ENCODE measurements at regions not wholly inside any gene's neighbourhood (a gene's known extent, or its start where the extent isn't known, plus 50 kb on each side); places are given as distances from the start of the nearest gene placed in this dataset.

DNA sequence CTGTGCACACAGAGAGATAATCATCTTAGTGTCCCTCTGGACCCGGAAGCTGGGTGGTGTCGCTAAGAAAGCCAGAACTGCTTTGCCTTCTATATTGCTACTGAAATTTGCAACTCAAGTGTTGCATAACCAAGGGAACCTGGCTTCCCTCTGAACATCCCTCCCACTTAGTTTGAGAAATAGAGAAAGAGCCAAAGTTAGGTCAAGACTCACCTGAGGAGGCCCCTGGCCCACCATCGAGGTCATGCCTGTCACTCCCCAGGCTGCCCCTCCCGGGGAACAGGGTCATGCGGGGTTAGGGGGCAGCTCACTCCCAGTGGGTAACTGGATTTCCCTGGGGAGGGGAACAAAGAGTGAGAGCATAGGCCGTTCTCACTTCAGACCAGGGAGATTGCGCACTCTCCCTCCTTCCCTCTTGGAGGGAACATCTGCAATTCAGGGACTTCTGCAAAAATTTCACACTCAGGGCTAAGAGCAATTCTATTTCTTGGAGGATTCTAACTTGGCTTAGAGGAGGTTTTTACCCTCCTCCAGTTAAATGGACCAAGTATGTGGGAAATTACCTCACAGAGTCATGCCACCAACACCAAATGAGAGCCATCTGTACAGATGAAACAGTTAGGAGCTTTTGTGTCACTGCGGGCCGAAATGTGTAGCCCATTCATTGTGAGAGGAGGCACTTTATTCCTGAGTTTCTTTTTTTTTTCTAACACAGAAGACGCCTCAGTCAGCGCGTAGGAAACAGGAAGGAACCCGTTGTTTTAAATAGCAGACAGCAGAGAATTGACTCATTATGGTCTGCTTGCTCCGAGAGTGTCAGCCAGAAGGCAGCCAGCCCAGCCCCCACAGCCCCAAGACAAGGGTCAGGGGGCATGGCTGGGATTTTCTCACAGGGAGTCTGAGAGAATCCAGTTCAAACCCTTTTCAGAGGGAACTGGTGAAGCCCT, 221.3 kb downstream of the ARHGAP12 start:
- in situ Hi-C loops (cut with MboI) (no loop called here), intact Hi-C loops (cut with micrococcal nuclease) (no loop called here)
- no peak overlapping the region for H2AFZ ChIP-seq (ENCODE audit: low read depth, low read length)
- no peaks in the 10 kb centered on the region for H3K9me3 ChIP-seq (replicated peaks; ENCODE audit: control insufficient read depth, insufficient read depth, low read depth, low read length)
- FAIRE-seq (no peak), DNase-seq (ENCODE audit: extremely low read depth in 1 of 4, low spot score in 3 of 4) (no peak), ATAC-seq (no peak)
- H3K4me2 ChIP-seq (ENCODE audit: insufficient read depth, low read length), result no peak overlapping the region
- POLR2A ChIA-PET, result no interaction called here
- H3K27me3 ChIP-seq (ENCODE audit: control insufficient read depth in 2 of 2, insufficient read depth in 2 of 2, low read length in 2 of 2), result no peaks in the 10 kb centered on the region
- no peaks in the 10 kb centered on the region for H3K9me1 ChIP-seq (ENCODE audit: control insufficient read depth, insufficient read depth, low read length)
- H3K36me3 ChIP-seq (ENCODE audit: control insufficient read depth, insufficient read depth, low read length), result no peaks in the 10 kb centered on the region
- 8% methylated on average over 14 of the region's 14 CpGs for WGBS (ENCODE audit: insufficient coverage, low coverage, missing lambda C conversion rate)
- H3K4me1 ChIP-seq (replicated peaks in 1 of 2; ENCODE audit: control insufficient read depth in 2 of 2, insufficient read depth in 2 of 2, low read length in 2 of 2), result no peaks in the 10 kb centered on the region
- no peak overlapping the region for H3K9ac ChIP-seq (ENCODE audit: insufficient read depth in 1 of 2, low read depth in 2 of 2, low read length in 2 of 2)
- no peak overlapping the region for H3K4me3 ChIP-seq
- no peaks in the 10 kb centered on the region for H4K20me1 ChIP-seq (replicated peaks; ENCODE audit: control insufficient read depth, insufficient read depth, low read length)
- no peak for TF ChIP-seq KDM1A (IDR thresholded peaks at IDR 0.05)
- TF ChIP-seq CEBPB (tag; IDR thresholded peaks at IDR 0.05), result 0 out of 2 replicates have a peak, but pooled peaks have one; percentile 14
- CTCF ChIA-PET (ENCODE audit: low intra/inter-chr PET ratio), result no interaction called here
- H3K79me2 ChIP-seq (ENCODE audit: control insufficient read depth, insufficient read depth, low read length), result no peaks in the 10 kb centered on the region
- BruUV-seq (replicated peaks), result no TSS peak
- H3K27ac ChIP-seq (ENCODE audit: extremely low read depth, low read depth, low read length), result no peak overlapping the region

DNA sequence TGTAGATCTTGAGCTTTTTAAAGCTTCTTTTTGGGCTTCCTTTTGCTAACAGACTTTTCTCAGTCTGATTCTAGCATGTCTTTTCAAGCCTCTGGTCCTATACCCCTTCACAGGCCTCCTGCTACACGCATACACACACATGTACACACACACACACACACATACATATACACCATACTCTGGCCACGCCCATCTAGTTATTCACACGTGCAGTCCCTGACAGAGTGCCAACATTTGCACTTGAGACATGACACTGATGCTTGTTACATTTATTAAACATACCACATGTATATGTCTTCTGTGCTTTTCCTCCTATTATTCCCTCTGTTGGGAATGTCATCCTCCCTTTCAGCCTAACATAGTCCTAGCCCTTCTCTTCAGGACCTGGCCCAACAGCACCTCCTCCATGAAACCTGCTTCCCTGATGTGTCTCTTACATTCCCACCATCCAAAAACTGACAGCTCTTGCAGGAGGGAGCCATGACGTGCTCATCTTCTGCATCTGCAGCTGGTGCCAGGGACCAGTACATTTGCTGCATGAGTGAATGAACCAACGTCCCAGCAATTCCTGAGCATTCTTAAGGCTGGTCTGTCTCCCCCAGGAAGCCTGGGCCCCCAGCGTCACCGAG, 222.1 kb downstream of the ARHGAP12 start:
- intact Hi-C loops (cut with micrococcal nuclease), result no loop called here
- H3K36me3 ChIP-seq (ENCODE audit: control insufficient read depth, insufficient read depth, low read length), result no peaks in the 10 kb centered on the region
- no peak for FAIRE-seq
- in situ Hi-C loops (cut with MboI), result no loop called here
- no peaks in the 10 kb centered on the region for H4K20me1 ChIP-seq (replicated peaks; ENCODE audit: control insufficient read depth, insufficient read depth, low read length)
- no peak overlapping the region for H2AFZ ChIP-seq (ENCODE audit: low read depth, low read length)
- no peaks in the 10 kb centered on the region for H3K79me2 ChIP-seq (ENCODE audit: control insufficient read depth, insufficient read depth, low read length)
- no peaks in the 10 kb centered on the region for H3K9me3 ChIP-seq (replicated peaks; ENCODE audit: control insufficient read depth, insufficient read depth, low read depth, low read length)
- no TSS peak for BruUV-seq (replicated peaks)
- no peak overlapping the region for H3K27ac ChIP-seq (ENCODE audit: extremely low read depth, low read depth, low read length)
- WGBS (ENCODE audit: insufficient coverage, low coverage, missing lambda C conversion rate), result 0% methylated on average over 7 of the region's 7 CpGs
- no peaks in the 10 kb centered on the region for H3K4me1 ChIP-seq (replicated peaks in 1 of 2; ENCODE audit: control insufficient read depth in 2 of 2, insufficient read depth in 2 of 2, low read length in 2 of 2)
- H3K9me1 ChIP-seq (ENCODE audit: control insufficient read depth, insufficient read depth, low read length), result no peaks in the 10 kb centered on the region
- no peak overlapping the region for H3K4me2 ChIP-seq (ENCODE audit: insufficient read depth, low read length)
- POLR2A ChIA-PET, result no interaction called here
- CTCF ChIA-PET (ENCODE audit: low intra/inter-chr PET ratio), result no interaction called here
- H3K4me3 ChIP-seq, result no peak overlapping the region
- DNase-seq (ENCODE audit: extremely low read depth in 1 of 4, low spot score in 3 of 4), result no peak
- ATAC-seq, result no peak
- no peak overlapping the region for H3K9ac ChIP-seq (ENCODE audit: insufficient read depth in 1 of 2, low read depth in 2 of 2, low read length in 2 of 2)
- H3K27me3 ChIP-seq (ENCODE audit: control insufficient read depth in 2 of 2, insufficient read depth in 2 of 2, low read length in 2 of 2), result no peaks in the 10 kb centered on the region; a peak in 1 of 5 replicates
- TF ChIP-seq SRSF9 (IDR thresholded peaks at IDR 0.05; ENCODE audit: borderline replicate concordance, low read depth, low read length) (no peak), CEBPB (tag; IDR thresholded peaks at IDR 0.05) (no peak), BMI1 (IDR thresholded peaks at IDR 0.05; ENCODE audit: low read length) (no peak)
- TF ChIP-seq, protein P1, sequence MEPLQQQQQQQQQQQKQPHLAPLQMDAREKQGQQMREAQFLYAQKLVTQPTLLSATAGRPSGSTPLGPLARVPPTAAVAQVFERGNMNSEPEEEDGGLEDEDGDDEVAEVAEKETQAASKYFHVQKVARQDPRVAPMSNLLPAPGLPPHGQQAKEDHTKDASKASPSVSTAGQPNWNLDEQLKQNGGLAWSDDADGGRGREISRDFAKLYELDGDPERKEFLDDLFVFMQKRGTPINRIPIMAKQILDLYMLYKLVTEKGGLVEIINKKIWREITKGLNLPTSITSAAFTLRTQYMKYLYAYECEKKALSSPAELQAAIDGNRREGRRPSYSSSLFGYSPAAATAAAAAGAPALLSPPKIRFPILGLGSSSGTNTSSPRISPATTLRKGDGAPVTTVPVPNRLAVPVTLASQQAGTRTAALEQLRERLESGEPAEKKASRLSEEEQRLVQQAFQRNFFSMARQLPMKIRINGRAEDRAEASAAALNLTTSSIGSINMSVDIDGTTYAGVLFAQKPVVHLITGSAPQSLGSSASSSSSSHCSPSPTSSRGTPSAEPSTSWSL (CRISPR knock-in tag; IDR thresholded peaks at IDR 0.05; ENCODE audit: borderline replicate concordance), result no peak
- TF ChIP-seq, protein P2, sequence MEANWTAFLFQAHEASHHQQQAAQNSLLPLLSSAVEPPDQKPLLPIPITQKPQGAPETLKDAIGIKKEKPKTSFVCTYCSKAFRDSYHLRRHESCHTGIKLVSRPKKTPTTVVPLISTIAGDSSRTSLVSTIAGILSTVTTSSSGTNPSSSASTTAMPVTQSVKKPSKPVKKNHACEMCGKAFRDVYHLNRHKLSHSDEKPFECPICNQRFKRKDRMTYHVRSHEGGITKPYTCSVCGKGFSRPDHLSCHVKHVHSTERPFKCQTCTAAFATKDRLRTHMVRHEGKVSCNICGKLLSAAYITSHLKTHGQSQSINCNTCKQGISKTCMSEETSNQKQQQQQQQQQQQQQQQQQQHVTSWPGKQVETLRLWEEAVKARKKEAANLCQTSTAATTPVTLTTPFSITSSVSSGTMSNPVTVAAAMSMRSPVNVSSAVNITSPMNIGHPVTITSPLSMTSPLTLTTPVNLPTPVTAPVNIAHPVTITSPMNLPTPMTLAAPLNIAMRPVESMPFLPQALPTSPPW (CRISPR knock-in tag; IDR thresholded peaks at IDR 0.05), result no peak
- TF ChIP-seq, protein P3, sequence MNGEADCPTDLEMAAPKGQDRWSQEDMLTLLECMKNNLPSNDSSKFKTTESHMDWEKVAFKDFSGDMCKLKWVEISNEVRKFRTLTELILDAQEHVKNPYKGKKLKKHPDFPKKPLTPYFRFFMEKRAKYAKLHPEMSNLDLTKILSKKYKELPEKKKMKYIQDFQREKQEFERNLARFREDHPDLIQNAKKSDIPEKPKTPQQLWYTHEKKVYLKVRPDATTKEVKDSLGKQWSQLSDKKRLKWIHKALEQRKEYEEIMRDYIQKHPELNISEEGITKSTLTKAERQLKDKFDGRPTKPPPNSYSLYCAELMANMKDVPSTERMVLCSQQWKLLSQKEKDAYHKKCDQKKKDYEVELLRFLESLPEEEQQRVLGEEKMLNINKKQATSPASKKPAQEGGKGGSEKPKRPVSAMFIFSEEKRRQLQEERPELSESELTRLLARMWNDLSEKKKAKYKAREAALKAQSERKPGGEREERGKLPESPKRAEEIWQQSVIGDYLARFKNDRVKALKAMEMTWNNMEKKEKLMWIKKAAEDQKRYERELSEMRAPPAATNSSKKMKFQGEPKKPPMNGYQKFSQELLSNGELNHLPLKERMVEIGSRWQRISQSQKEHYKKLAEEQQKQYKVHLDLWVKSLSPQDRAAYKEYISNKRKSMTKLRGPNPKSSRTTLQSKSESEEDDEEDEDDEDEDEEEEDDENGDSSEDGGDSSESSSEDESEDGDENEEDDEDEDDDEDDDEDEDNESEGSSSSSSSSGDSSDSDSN (IDR thresholded peaks at IDR 0.05; ENCODE audit: borderline replicate concordance in 1 of 2, low read depth in 2 of 2, low read length in 2 of 2), result no peak
- TF ChIP-seq, protein P4, sequence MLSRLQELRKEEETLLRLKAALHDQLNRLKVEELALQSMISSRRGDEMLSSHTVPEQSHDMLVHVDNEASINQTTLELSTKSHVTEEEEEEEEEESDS (CRISPR knock-in tag; IDR thresholded peaks at IDR 0.05), result no peak
